AG20443 (cell line): ENCODE measurements at regions not wholly inside any gene's neighbourhood (a gene's known extent, or its start where the extent isn't known, plus 50 kb on each side); places are given as distances from the start of the nearest gene placed in this dataset.
A peak's percentile ranks its signal among the peaks of the same experiment; 100 is the strongest.

Experiments
- DNase-seq: peaks from one replicate; pipeline ENCODE4 v3.0.0; 2012; ENCODE audit warnings: low spot score, mixed read lengths

- no peak for DNase-seq
These were observed 51.1 kb upstream of the NCOA1 start for GRCh38 chr2:24439971-24440340.

- no peak for DNase-seq
These were observed 51.6 kb upstream of the NCOA1 start for GRCh38 chr2:24439280-24439970.

- DNase-seq, result no peak
These were observed 52.9 kb upstream of the NCOA1 start for GRCh38 chr2:24438106-24438505.

- peak; percentile 42 for DNase-seq
These were observed 55.4 kb upstream of the NCOA1 start for GRCh38 chr2:24435391-24436316.

- no peak for DNase-seq
These were observed 56.5 kb upstream of the NCOA1 start for GRCh38 chr2:24434541-24434940.

GRCh38 chr2:24432735-24433134, 58.3 kb upstream of the NCOA1 start:
- DNase-seq, result no peak

GRCh38 chr2:24432121-24432520, 58.9 kb upstream of the NCOA1 start:
- DNase-seq, result no peak

GRCh38 chr2:24429197-24430074, 61.6 kb upstream of the NCOA1 start:
- no peak for DNase-seq

GRCh38 chr2:24424387-24424786, 64.1 kb upstream of the ITSN2 start:
- DNase-seq, result no peak

GRCh38 chr2:24423095-24423494, 62.8 kb upstream of the ITSN2 start:
- DNase-seq, result no peak

GRCh38 chr2:24421668-24422067, 61.3 kb upstream of the ITSN2 start:
- DNase-seq, result peak; percentile 52

- DNase-seq, result no peak
These were observed 60.0 kb upstream of the ITSN2 start for GRCh38 chr2:24420373-24420772.

GRCh38 chr2:24418166-24418841, 58.0 kb upstream of the ITSN2 start:
- DNase-seq, result no peak

GRCh38 chr2:24412812-24413211, 52.5 kb upstream of the ITSN2 start:
- DNase-seq, result no peak

GRCh38 chr2:24411488-24412151, 51.3 kb upstream of the ITSN2 start:
- DNase-seq, result no peak

GRCh38 chr2:24410976-24411375, 50.6 kb upstream of the ITSN2 start:
- no peak for DNase-seq

- peak; percentile 79 for DNase-seq
These were observed 49.6 kb upstream of the ITSN2 start for GRCh38 chr2:24409700-24410556.
